Lung (tissue), 11 donors: ENCODE measurements at regions not wholly inside any gene's neighbourhood (a gene's known extent, or its start where the extent isn't known, plus 50 kb on each side); places are given as distances from the start of the nearest gene placed in this dataset.

Source experiments
- ATAC-seq: fragments of 200-7000 bp; cut with Tn5 transposase; one replicate; pipeline ENCODE4 v1.9.1; 2020; ENCODE audit warnings: moderate number of reproducible peaks; ENCODE audit not compliant: insufficient read depth, low FRiP score
- DNase-seq, 3 donors: peaks; one replicate each; pipeline ENCODE4 v3.0.0-alpha.2; 2013 to 2017
- H3K27ac ChIP-seq, 2 donors: one replicate each; pipeline ENCODE4 v1.5.1; 2013; ENCODE audit warnings: mild to moderate bottlenecking in 2 of 2, moderate library complexity in 2 of 2, control low read depth in 1 of 2, inconsistent platforms in 1 of 2, low read depth in 1 of 2, low read length in 1 of 2
- H3K27me3 ChIP-seq, 3 donors: one replicate each; pipeline ENCODE4 v1.5.1; 2013; ENCODE audit warnings: low read length in 2 of 3; ENCODE audit not compliant: control insufficient read depth in 3 of 3, insufficient read depth in 3 of 3
- H3K36me3 ChIP-seq, 4 donors: one replicate each; pipeline ENCODE4 v1.5.1; 2013; ENCODE audit warnings: low read length in 4 of 4, mild to moderate bottlenecking in 1 of 4, moderate library complexity in 1 of 4; ENCODE audit not compliant: control insufficient read depth in 4 of 4, insufficient read depth in 4 of 4
- H3K4me1 ChIP-seq, 5 donors: one replicate each; pipeline ENCODE4 v1.5.1; 2013; ENCODE audit warnings: low read length in 5 of 5, mild to moderate bottlenecking in 2 of 5, moderate library complexity in 1 of 5; ENCODE audit not compliant: control insufficient read depth in 5 of 5, insufficient read depth in 5 of 5
- H3K4me3 ChIP-seq: one replicate; pipeline ENCODE4 v1.5.1; 2013; ENCODE audit warnings: mild to moderate bottlenecking, control low read depth, moderate library complexity
- H3K9ac ChIP-seq, 2 donors: one replicate each; pipeline ENCODE4 v1.5.1; 2013; ENCODE audit warnings: low read length in 2 of 2, control low read depth in 1 of 2; ENCODE audit not compliant: insufficient read depth in 1 of 2
- H3K9me3 ChIP-seq, 4 donors: one replicate each; pipeline ENCODE4 v1.5.1; 2013; ENCODE audit warnings: low read length in 3 of 4, mild to moderate bottlenecking in 1 of 4, moderate library complexity in 1 of 4; ENCODE audit not compliant: control insufficient read depth in 4 of 4, insufficient read depth in 3 of 4
- CTCF ChIP-seq: IDR thresholded peaks from 2 replicates; pipeline ENCODE4 v1.5.1; 2012; ENCODE audit warnings: mild to moderate bottlenecking; ENCODE audit errors: control extremely low read depth, extremely low read depth
- WGBS, 2 donors: extraction: QIAGEN DNeasy Blood & Tissue Kit; methylation state at CpG; one replicate each; pipeline ENCODE4 v1.1.7; 2013; 5-methylcytosine and 5-hydroxymethylcytosine counted together
- donor health status: control.
- donor health status: control.
- donor health status: Bipolar disorder and iron deficiency.
- donor health status: healthy.
- donor health status: DM: yes; HTN: yes; CAD: no.

GRCh38 chr5:88051148-88051547, 217.5 kb downstream of the TMEM161B start:
- no peaks in the 10 kb centered on the region for H3K36me3 ChIP-seq
- TF ChIP-seq CTCF: no peak
- 85 to 86% methylated on average over 2 of the region's 2 CpGs for WGBS, 2 donors
- ATAC-seq (no peak), DNase-seq (no peak)
- no peak overlapping the region for H3K4me3 ChIP-seq
- no peaks in the 10 kb centered on the region for H3K4me1 ChIP-seq
- no peaks in the 10 kb centered on the region for H3K27me3 ChIP-seq
- no peak overlapping the region for H3K27ac ChIP-seq
- no peak overlapping the region for H3K9ac ChIP-seq
- H3K9me3 ChIP-seq: no peaks in the 10 kb centered on the region

GRCh38 chr5:88049737-88050136, 218.9 kb downstream of the TMEM161B start:
- TF ChIP-seq CTCF: no peak
- no peak overlapping the region for H3K9ac ChIP-seq
- ATAC-seq: no peak
- no peak overlapping the region for H3K4me3 ChIP-seq
- H3K36me3 ChIP-seq: no peaks in the 10 kb centered on the region
- H3K27ac ChIP-seq: no peak overlapping the region
- no peaks in the 10 kb centered on the region for H3K9me3 ChIP-seq
- no peak for DNase-seq
- H3K4me1 ChIP-seq: no peaks in the 10 kb centered on the region
- no peaks in the 10 kb centered on the region for H3K27me3 ChIP-seq
- 31 to 42% methylated on average over 4 of the region's 4 CpGs for WGBS, 2 donors

- H3K4me3 ChIP-seq: no peak overlapping the region
- WGBS, 2 donors: 68 to 81% methylated on average over 3 of the region's 3 CpGs
- no peak overlapping the region for H3K27ac ChIP-seq
- TF ChIP-seq CTCF: no peak
- H3K9me3 ChIP-seq: no peaks in the 10 kb centered on the region
- DNase-seq: no peak
- H3K9ac ChIP-seq: no peak overlapping the region
- no peaks in the 10 kb centered on the region for H3K27me3 ChIP-seq
- no peaks in the 10 kb centered on the region for H3K36me3 ChIP-seq
- ATAC-seq: no peak
- no peaks in the 10 kb centered on the region for H3K4me1 ChIP-seq
Observed at GRCh38 chr5:88049156-88049555, 219.5 kb downstream of the TMEM161B start.

- no peak overlapping the region for H3K9ac ChIP-seq
- DNase-seq (no peak), ATAC-seq (no peak)
- H3K9me3 ChIP-seq: peaks cover 0 to 2% (median 0%) of the 10 kb centered on the region in 4 donors
- no peaks in the 10 kb centered on the region for H3K4me1 ChIP-seq
- no peak overlapping the region for H3K4me3 ChIP-seq
- 60 to 80% methylated on average over 4 of the region's 4 CpGs for WGBS, 2 donors
- no peak for TF ChIP-seq CTCF
- H3K36me3 ChIP-seq: no peaks in the 10 kb centered on the region
- no peaks in the 10 kb centered on the region for H3K27me3 ChIP-seq
- no peak overlapping the region for H3K27ac ChIP-seq
Observed at GRCh38 chr5:88045931-88046461, 222.6 kb downstream of the TMEM161B start.
